Caco-2 (cell line): ENCODE measurements at regions not wholly inside any gene's neighbourhood (a gene's known extent, or its start where the extent isn't known, plus 50 kb on each side); places are given as distances from the start of the nearest gene placed in this dataset.

Source experiments
- BruUV-seq: library from RNA; stranded (reverse); fragments of 400-500 nt; replicated peaks from 2 replicates; lab custom pipeline; 2021; lab: Mats Ljungman, UMichigan
- CTCF ChIA-PET: fragments of 300-600 bp; sonication (Branson Sonifier 250); formaldehyde crosslinking; loops from one replicate; lab custom pipeline; 2022; ENCODE audit warnings: antibody characterized with exemption; lab: Charles Lee
- POLR2A ChIA-PET: fragments of 300-600 bp; sonication (Branson Sonifier 250); formaldehyde crosslinking; loops from one replicate; lab custom pipeline; 2022; ENCODE audit warnings: antibody characterized with exemption; lab: Charles Lee
- DNase-seq, 2 experiments: peaks; one replicate each; pipeline versions ENCODE4 v3.0.0 to v3.0.0-alpha.2; 2020 to 2022
- H3K27me3 ChIP-seq: replicated peaks from 2 replicates; pipeline ENCODE4 v1.6.0; 2011; ENCODE audit warnings: low read length; ENCODE audit not compliant: control insufficient read depth, insufficient read depth
- H3K36me3 ChIP-seq: 2 replicates; pipeline ENCODE4 v1.5.1; 2011; ENCODE audit warnings: low read length; ENCODE audit not compliant: control insufficient read depth, insufficient read depth
- H3K4me1 ChIP-seq: fragments of 250-450 bp; sonication (Bioruptor Pico); 2 replicates; pipeline ENCODE4 v1.5.1; 2020; ENCODE audit warnings: mild to moderate bottlenecking
- H3K4me3 ChIP-seq: 2 replicates; pipeline ENCODE4 v1.5.1; 2011; ENCODE audit warnings: low read depth, mild to moderate bottlenecking, control low read depth, low read length
- H3K9me3 ChIP-seq: fragments of 250-450 bp; sonication (Bioruptor Pico); 2 replicates; pipeline ENCODE4 v1.5.1; 2020; ENCODE audit warnings: mild to moderate bottlenecking, moderate library complexity
- H3K27ac Mint-ChIP-seq: one replicate; pipeline ENCODE4 v1.8.0; 2022; ENCODE audit warnings: mixed read lengths; ENCODE audit not compliant: unreplicated experiment
- H3K27me3 Mint-ChIP-seq: one replicate; pipeline ENCODE4 v1.8.0; 2022; ENCODE audit warnings: mixed read lengths; ENCODE audit not compliant: insufficient read depth, unreplicated experiment
- H3K36me3 Mint-ChIP-seq: one replicate; pipeline ENCODE4 v1.8.0; 2022; ENCODE audit warnings: mild to moderate bottlenecking, mixed read lengths; ENCODE audit not compliant: insufficient read depth, unreplicated experiment
- H3K4me1 Mint-ChIP-seq: one replicate; pipeline ENCODE4 v1.8.0; 2022; ENCODE audit warnings: low read depth, mixed read lengths; ENCODE audit not compliant: unreplicated experiment
- H3K4me3 Mint-ChIP-seq: one replicate; pipeline ENCODE4 v1.8.0; 2022; ENCODE audit warnings: mild to moderate bottlenecking, moderate library complexity, mixed read lengths; ENCODE audit not compliant: unreplicated experiment
- H3K9me3 Mint-ChIP-seq: one replicate; pipeline ENCODE4 v1.8.0; 2022; ENCODE audit warnings: mixed read lengths; ENCODE audit not compliant: unreplicated experiment
- intact Hi-C: fragments of 100-400 bp; cut with micrococcal nuclease; formaldehyde crosslinking; loops from one replicate; pipeline ENCODE4 v1.10.0; 2022; ENCODE audit not compliant: unreplicated experiment
- TF ChIP-seq, protein P1 (sequence below), 2 experiments: fragments of 200-600 bp in 1 of 2; IDR thresholded peaks; 1 replicate in 1 of 2; 2 replicates in 1 of 2; pipeline versions ENCODE4 v1.5.1 to v1.8.0; 2011 to 2022; ENCODE audit warnings: antibody characterized with exemption in 1 of 2, control low read depth in 1 of 2, inconsistent platforms in 1 of 2, low read depth in 1 of 2, low read length in 1 of 2, mild to moderate bottlenecking in 1 of 2, moderate library complexity in 1 of 2; ENCODE audit not compliant: insufficient read depth in 1 of 2, severe bottlenecking in 1 of 2, unreplicated experiment in 1 of 2

DNA sequence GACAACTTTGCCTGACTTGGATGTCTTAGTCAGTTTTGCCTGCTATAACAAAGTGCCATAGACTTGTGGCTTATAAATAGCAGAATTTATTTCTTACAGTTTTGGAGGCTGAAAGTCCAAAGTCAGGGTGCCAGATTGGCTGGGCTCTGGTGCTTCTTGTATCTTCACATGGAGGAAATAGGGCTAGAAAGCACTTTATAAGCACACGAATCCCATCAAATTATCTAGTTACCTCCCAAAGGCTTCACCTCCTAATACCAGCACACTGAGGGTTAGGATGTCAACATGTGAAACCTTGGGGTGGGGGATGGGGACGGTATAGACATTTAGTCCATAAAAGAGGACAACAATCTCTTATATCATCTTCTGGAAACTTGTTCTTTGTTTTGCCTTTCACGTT, 116.8 kb downstream of the SQOR start:
- no peak overlapping the region for H3K4me3 ChIP-seq
- intact Hi-C loops, result no loop called here
- no peak overlapping the region for H3K4me3 Mint-ChIP-seq
- H3K36me3 Mint-ChIP-seq, result no peaks in the 10 kb centered on the region
- no peaks in the 10 kb centered on the region for H3K9me3 Mint-ChIP-seq
- CTCF ChIA-PET, result no interaction called here
- H3K9me3 ChIP-seq, result no peaks in the 10 kb centered on the region
- peaks cover 11% of the 10 kb centered on the region for H3K27me3 Mint-ChIP-seq
- POLR2A ChIA-PET, result no interaction called here
- no peaks in the 10 kb centered on the region for H3K4me1 ChIP-seq
- TF ChIP-seq, protein P1, sequence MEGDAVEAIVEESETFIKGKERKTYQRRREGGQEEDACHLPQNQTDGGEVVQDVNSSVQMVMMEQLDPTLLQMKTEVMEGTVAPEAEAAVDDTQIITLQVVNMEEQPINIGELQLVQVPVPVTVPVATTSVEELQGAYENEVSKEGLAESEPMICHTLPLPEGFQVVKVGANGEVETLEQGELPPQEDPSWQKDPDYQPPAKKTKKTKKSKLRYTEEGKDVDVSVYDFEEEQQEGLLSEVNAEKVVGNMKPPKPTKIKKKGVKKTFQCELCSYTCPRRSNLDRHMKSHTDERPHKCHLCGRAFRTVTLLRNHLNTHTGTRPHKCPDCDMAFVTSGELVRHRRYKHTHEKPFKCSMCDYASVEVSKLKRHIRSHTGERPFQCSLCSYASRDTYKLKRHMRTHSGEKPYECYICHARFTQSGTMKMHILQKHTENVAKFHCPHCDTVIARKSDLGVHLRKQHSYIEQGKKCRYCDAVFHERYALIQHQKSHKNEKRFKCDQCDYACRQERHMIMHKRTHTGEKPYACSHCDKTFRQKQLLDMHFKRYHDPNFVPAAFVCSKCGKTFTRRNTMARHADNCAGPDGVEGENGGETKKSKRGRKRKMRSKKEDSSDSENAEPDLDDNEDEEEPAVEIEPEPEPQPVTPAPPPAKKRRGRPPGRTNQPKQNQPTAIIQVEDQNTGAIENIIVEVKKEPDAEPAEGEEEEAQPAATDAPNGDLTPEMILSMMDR (IDR thresholded peaks at IDR 0.05; ENCODE audit: insufficient read depth in 1 of 2, low read depth in 1 of 2, low read length in 1 of 2, severe bottlenecking in 1 of 2, unreplicated experiment in 1 of 2), result no peak
- H3K27me3 ChIP-seq, result no peaks in the 10 kb centered on the region
- no peaks in the 10 kb centered on the region for H3K4me1 Mint-ChIP-seq
- H3K27ac Mint-ChIP-seq, result no peak overlapping the region
- no peaks in the 10 kb centered on the region for H3K36me3 ChIP-seq
- no TSS peak for BruUV-seq
- no peak for DNase-seq

DNA sequence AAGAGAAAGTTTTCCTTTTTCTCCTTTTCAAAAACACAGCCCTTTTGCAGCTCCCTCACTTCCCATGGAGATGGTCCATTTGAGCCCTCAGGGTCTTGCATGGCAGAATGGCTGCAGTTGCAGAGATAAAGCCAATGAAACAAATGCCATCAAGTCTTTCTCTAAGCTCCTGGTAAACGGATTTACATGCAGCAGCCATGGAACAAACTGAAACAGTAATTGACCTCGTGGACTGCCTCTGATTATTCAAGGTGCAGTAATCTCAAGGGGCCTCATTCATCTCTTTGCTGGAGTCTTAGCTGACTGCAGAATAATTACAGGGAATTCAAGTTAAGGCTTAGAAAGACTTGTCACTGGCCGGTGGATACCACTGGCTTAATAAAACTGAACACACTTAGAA, 125.1 kb downstream of the SQOR start:
- H3K4me1 Mint-ChIP-seq, result no peaks in the 10 kb centered on the region
- peaks cover 10% of the 10 kb centered on the region for H3K9me3 Mint-ChIP-seq
- Histone ChIP-seq H3K4me1 (no peaks in the 10 kb centered on the region), H3K9me3 (no peaks in the 10 kb centered on the region), H3K36me3 (no peaks in the 10 kb centered on the region), H3K4me3 (no peak overlapping the region), H3K27me3 (no peaks in the 10 kb centered on the region)
- no peaks in the 10 kb centered on the region for H3K36me3 Mint-ChIP-seq
- H3K27me3 Mint-ChIP-seq, result peaks cover 11% of the 10 kb centered on the region
- H3K4me3 Mint-ChIP-seq, result no peak overlapping the region
- intact Hi-C loops, result no loop called here
- DNase-seq, result no peak
- POLR2A ChIA-PET, result no interaction called here
- H3K27ac Mint-ChIP-seq, result no peak overlapping the region
- TF ChIP-seq, protein P1 (IDR thresholded peaks at IDR 0.05; ENCODE audit: insufficient read depth in 1 of 2, low read depth in 1 of 2, low read length in 1 of 2, severe bottlenecking in 1 of 2, unreplicated experiment in 1 of 2), result no peak
- BruUV-seq, result no TSS peak
- CTCF ChIA-PET, result no interaction called here

GRCh38 chr15:45762726-45763125, 127.9 kb downstream of the SQOR start:
- Mint-ChIP-seq H3K9me3 (peaks cover 1% of the 10 kb centered on the region), H3K4me3 (no peak overlapping the region), H3K36me3 (no peaks in the 10 kb centered on the region), H3K27me3 (peaks cover 2% of the 10 kb centered on the region), H3K27ac (no peak overlapping the region), H3K4me1 (no peaks in the 10 kb centered on the region)
- DNase-seq, result no peak
- ChIA-PET CTCF (no interaction called here), POLR2A (no interaction called here)
- H3K4me1 ChIP-seq, result no peaks in the 10 kb centered on the region
- TF ChIP-seq, protein P1 (IDR thresholded peaks at IDR 0.05; ENCODE audit: insufficient read depth in 1 of 2, low read depth in 1 of 2, low read length in 1 of 2, severe bottlenecking in 1 of 2, unreplicated experiment in 1 of 2), result no peak
- H3K9me3 ChIP-seq, result no peaks in the 10 kb centered on the region
- H3K4me3 ChIP-seq, result no peak overlapping the region
- BruUV-seq, result no TSS peak
- H3K36me3 ChIP-seq, result no peaks in the 10 kb centered on the region
- intact Hi-C loops, result no loop called here
- H3K27me3 ChIP-seq, result no peaks in the 10 kb centered on the region
